Stimulated activated memory B cell treated with anti-CD40 and anti-IgM and Interleukin-4, amounts not matched to agents 10 μg/mL and 1 μg/mL and 100 μg/mL, for 72 hours (primary cell): ENCODE measurements at regions not wholly inside any gene's neighbourhood (a gene's known extent, or its start where the extent isn't known, plus 50 kb on each side); places are given as distances from the start of the nearest gene placed in this dataset.
"Not testable (repeated sequence)": the region's sequence is repeated elsewhere in the genome, so short reads cannot be mapped to it uniquely, and the experiment has no call there.

Experiments
- ATAC-seq: fragments of 150-1000 bp; cut with Tn5 transposase; 2 replicates; pipeline ENCODE4 v1.10.0; 2021
- H3K27ac Mint-ChIP-seq: one replicate; pipeline ENCODE4 v1.8.0; 2022; ENCODE audit warnings: mild to moderate bottlenecking, mixed read lengths
- H3K27me3 Mint-ChIP-seq: one replicate; pipeline ENCODE4 v1.8.0; 2022; ENCODE audit warnings: mixed read lengths
- H3K36me3 Mint-ChIP-seq: one replicate; pipeline ENCODE4 v1.8.0; 2022; ENCODE audit warnings: mixed read lengths
- H3K4me1 Mint-ChIP-seq: one replicate; pipeline ENCODE4 v1.8.0; 2022; ENCODE audit warnings: mixed read lengths
- H3K4me3 Mint-ChIP-seq: one replicate; pipeline ENCODE4 v1.8.0; 2022; ENCODE audit warnings: mild to moderate bottlenecking, moderate library complexity, mixed read lengths
- H3K9me3 Mint-ChIP-seq: one replicate; pipeline ENCODE4 v1.8.0; 2022; ENCODE audit warnings: mixed read lengths

- Mint-ChIP-seq H3K27ac (no peak overlapping the region), H3K4me1 (no peaks in the 10 kb centered on the region), H3K36me3 (no peaks in the 10 kb centered on the region), H3K4me3 (no peak overlapping the region), H3K27me3 (no peaks in the 10 kb centered on the region), H3K9me3 (peaks cover 3% of the 10 kb centered on the region)
- no peak for ATAC-seq
Observed at GRCh38 chr11:25596701-25597100, 735.2 kb upstream of the ANO3 start.

DNA sequence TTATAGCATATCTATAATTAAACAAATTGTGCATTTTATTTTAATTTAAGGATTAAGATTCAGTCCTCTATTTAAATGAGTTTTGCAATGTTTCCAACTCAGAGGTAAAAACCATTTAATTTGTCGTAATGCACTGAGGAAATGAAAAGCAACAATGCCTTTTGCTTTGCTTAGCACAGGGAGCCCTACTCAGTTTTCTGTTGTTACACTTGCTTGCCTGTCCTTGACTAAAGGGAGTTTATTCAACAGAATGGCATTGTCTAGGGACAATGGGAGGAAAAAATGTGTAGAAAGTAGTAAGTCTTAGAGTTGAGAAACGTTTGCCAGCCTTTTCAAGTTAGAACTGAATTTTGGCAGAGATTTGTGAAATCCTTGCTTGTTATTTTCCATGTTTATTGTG lies 734.2 kb upstream of the ANO3 start:
- Mint-ChIP-seq H3K4me1 (no peaks in the 10 kb centered on the region), H3K4me3 (no peak overlapping the region), H3K27ac (no peak overlapping the region), H3K9me3 (no peaks in the 10 kb centered on the region), H3K27me3 (no peaks in the 10 kb centered on the region), H3K36me3 (no peaks in the 10 kb centered on the region)
- ATAC-seq: no peak

GRCh38 chr11:25602149-25602548 lies 729.8 kb upstream of the ANO3 start:
- ATAC-seq: no peak
- H3K9me3 Mint-ChIP-seq: peaks cover 8% of the 10 kb centered on the region
- H3K4me3 Mint-ChIP-seq: no peak overlapping the region
- no peak overlapping the region for H3K27ac Mint-ChIP-seq
- no peaks in the 10 kb centered on the region for H3K4me1 Mint-ChIP-seq
- no peaks in the 10 kb centered on the region for H3K27me3 Mint-ChIP-seq
- H3K36me3 Mint-ChIP-seq: no peaks in the 10 kb centered on the region

GRCh38 chr11:25602959-25603358 lies 729.0 kb upstream of the ANO3 start:
- H3K27me3 Mint-ChIP-seq: no peaks in the 10 kb centered on the region
- H3K4me1 Mint-ChIP-seq: no peaks in the 10 kb centered on the region
- H3K9me3 Mint-ChIP-seq: peaks cover 16% of the 10 kb centered on the region
- no peak for ATAC-seq
- H3K27ac Mint-ChIP-seq: no peak overlapping the region
- H3K36me3 Mint-ChIP-seq: no peaks in the 10 kb centered on the region
- H3K4me3 Mint-ChIP-seq: no peak overlapping the region

DNA sequence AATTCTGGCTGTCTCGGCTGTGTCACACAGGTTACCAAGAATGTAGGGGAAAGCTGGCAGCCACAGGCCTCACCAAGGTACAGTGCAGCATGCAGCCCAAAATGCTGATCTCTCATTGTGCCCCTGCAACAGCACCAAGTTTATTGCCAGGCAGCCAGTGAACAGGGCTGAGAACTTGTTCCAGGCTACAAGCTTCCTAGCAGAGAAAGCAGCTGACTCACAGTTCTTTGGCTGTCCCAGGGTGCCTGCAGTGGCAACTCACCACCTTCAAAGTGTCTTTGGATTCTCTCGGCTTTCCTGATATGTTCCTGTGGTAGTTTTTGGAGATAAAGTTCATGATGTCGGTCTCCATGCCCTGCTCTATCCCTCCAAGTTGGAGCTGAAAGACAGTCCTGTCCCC lies 719.1 kb upstream of the ANO3 start:
- Mint-ChIP-seq H3K27ac (no peak overlapping the region), H3K4me1 (no peaks in the 10 kb centered on the region), H3K9me3 (peaks cover 5% of the 10 kb centered on the region), H3K4me3 (no peak overlapping the region), H3K27me3 (no peaks in the 10 kb centered on the region), H3K36me3 (no peaks in the 10 kb centered on the region)
- no peak for ATAC-seq

- H3K27ac Mint-ChIP-seq: no peak overlapping the region
- no peaks in the 10 kb centered on the region for H3K36me3 Mint-ChIP-seq
- peaks cover 4% of the 10 kb centered on the region for H3K9me3 Mint-ChIP-seq
- no peak for ATAC-seq
- no peaks in the 10 kb centered on the region for H3K27me3 Mint-ChIP-seq
- no peak overlapping the region for H3K4me3 Mint-ChIP-seq
- no peaks in the 10 kb centered on the region for H3K4me1 Mint-ChIP-seq
Observed at GRCh38 chr11:25613451-25613850, 718.5 kb upstream of the ANO3 start.

GRCh38 chr11:25613865-25614264 lies 718.1 kb upstream of the ANO3 start:
- Mint-ChIP-seq H3K9me3 (peaks cover 4% of the 10 kb centered on the region), H3K4me1 (no peaks in the 10 kb centered on the region), H3K36me3 (no peaks in the 10 kb centered on the region), H3K27me3 (no peaks in the 10 kb centered on the region), H3K4me3 (no peak overlapping the region), H3K27ac (no peak overlapping the region)
- ATAC-seq: no peak

DNA sequence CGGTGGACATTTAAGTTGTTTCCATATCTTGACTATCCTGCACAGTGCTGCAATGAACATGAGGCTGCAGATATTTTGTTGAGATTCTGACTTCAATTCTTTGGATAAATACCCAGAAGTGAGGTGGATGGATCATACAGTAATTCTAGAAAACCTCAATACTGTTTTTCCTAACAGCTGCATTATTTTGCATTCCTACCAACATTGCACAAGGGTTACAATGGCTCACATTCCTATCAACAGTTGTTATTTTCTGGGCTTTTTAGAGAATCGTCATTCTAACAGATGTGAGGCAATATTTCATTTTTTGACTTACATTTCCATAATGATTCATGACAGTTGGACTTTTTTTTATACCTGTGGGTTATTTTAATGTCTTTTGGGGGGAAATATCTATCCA lies 716.9 kb upstream of the ANO3 start:
- Mint-ChIP-seq H3K27ac (no peak overlapping the region), H3K4me3 (no peak overlapping the region), H3K4me1 (no peaks in the 10 kb centered on the region), H3K9me3 (peaks cover 4% of the 10 kb centered on the region), H3K27me3 (no peaks in the 10 kb centered on the region), H3K36me3 (no peaks in the 10 kb centered on the region)
- no peak for ATAC-seq

GRCh38 chr11:25615841-25616240 lies 716.1 kb upstream of the ANO3 start:
- no peak overlapping the region for H3K4me3 Mint-ChIP-seq
- no peaks in the 10 kb centered on the region for H3K27me3 Mint-ChIP-seq
- peaks cover 4% of the 10 kb centered on the region for H3K9me3 Mint-ChIP-seq
- H3K36me3 Mint-ChIP-seq: no peaks in the 10 kb centered on the region
- no peak overlapping the region for H3K27ac Mint-ChIP-seq
- ATAC-seq: no peak
- H3K4me1 Mint-ChIP-seq: no peaks in the 10 kb centered on the region

DNA sequence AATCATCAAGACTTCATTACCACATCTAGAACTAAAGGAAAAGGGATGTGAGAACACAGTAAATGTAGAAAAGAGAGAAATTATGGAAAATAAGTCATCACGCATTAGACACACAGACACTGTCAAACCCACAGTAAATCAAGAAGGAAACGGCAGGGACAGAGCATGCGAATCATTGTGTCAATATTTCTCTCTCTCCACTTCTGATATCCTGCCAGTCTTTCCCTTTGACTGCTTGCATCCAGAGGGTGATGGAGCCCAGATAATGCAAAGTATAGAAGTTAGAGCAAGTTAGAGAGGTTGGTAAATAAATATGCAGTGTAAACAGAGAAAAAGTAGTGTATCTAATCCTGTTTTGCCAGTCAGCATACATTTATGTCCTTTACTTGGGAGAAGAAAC lies 706.8 kb upstream of the ANO3 start:
- Mint-ChIP-seq H3K4me3 (no peak overlapping the region), H3K27ac (no peak overlapping the region), H3K4me1 (no peaks in the 10 kb centered on the region), H3K9me3 (peaks cover 6% of the 10 kb centered on the region), H3K27me3 (no peaks in the 10 kb centered on the region), H3K36me3 (no peaks in the 10 kb centered on the region)
- no peak for ATAC-seq

- ATAC-seq: no peak
- Mint-ChIP-seq H3K4me1 (no peaks in the 10 kb centered on the region), H3K36me3 (no peaks in the 10 kb centered on the region), H3K9me3 (peaks cover 3% of the 10 kb centered on the region), H3K27ac (no peak overlapping the region), H3K27me3 (no peaks in the 10 kb centered on the region), H3K4me3 (no peak overlapping the region)
Observed at GRCh38 chr11:25628030-25628429, 703.9 kb upstream of the ANO3 start.

DNA sequence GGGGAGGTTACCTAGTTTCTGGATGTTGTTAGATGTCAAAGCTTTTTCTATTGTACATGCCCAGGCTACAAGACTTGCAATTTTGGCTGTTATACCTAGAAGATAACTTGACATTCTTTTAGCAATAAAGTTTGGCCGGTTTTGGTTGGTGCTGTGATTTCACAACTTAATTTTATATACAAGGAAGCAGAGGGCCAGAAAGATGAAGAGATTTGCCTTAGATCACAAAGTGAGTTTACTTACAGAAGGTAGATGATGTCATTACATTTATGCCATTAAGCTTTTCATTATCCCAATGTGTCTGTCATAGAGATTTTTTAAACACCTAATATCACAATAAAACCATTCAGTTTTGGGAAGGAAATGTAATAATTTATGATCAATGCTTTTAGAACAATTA lies 698.7 kb upstream of the ANO3 start:
- Mint-ChIP-seq H3K9me3 (no peaks in the 10 kb centered on the region), H3K4me1 (no peaks in the 10 kb centered on the region), H3K4me3 (no peak overlapping the region), H3K36me3 (no peaks in the 10 kb centered on the region), H3K27me3 (no peaks in the 10 kb centered on the region), H3K27ac (no peak overlapping the region)
- ATAC-seq: no peak

GRCh38 chr11:25649220-25649619 lies 682.7 kb upstream of the ANO3 start:
- not testable (repeated sequence) for H3K9me3 Mint-ChIP-seq, H3K27ac Mint-ChIP-seq, H3K4me1 Mint-ChIP-seq, H3K27me3 Mint-ChIP-seq, ATAC-seq, H3K4me3 Mint-ChIP-seq, H3K36me3 Mint-ChIP-seq

GRCh38 chr11:25650319-25650718 lies 681.6 kb upstream of the ANO3 start:
- H3K27me3 Mint-ChIP-seq: no peaks in the 10 kb centered on the region
- H3K36me3 Mint-ChIP-seq: no peaks in the 10 kb centered on the region
- no peak overlapping the region for H3K27ac Mint-ChIP-seq
- no peaks in the 10 kb centered on the region for H3K4me1 Mint-ChIP-seq
- no peaks in the 10 kb centered on the region for H3K9me3 Mint-ChIP-seq
- no peak for ATAC-seq
- H3K4me3 Mint-ChIP-seq: no peak overlapping the region

- no peak overlapping the region for H3K27ac Mint-ChIP-seq
Observed at GRCh38 chr11:25655636-25656035, 676.3 kb upstream of the ANO3 start.

GRCh38 chr11:25658916-25659315 lies 673.0 kb upstream of the ANO3 start:
- no peak for ATAC-seq
- Mint-ChIP-seq H3K27me3 (no peaks in the 10 kb centered on the region), H3K9me3 (no peaks in the 10 kb centered on the region), H3K4me1 (no peaks in the 10 kb centered on the region), H3K27ac (no peak overlapping the region), H3K36me3 (no peaks in the 10 kb centered on the region), H3K4me3 (no peak overlapping the region)

More at GRCh38 chr11:25655636-25656035, 676.3 kb upstream of the ANO3 start:
- no peaks in the 10 kb centered on the region for H3K36me3 Mint-ChIP-seq
- no peak overlapping the region for H3K4me3 Mint-ChIP-seq
- H3K27me3 Mint-ChIP-seq: no peaks in the 10 kb centered on the region
- H3K4me1 Mint-ChIP-seq: no peaks in the 10 kb centered on the region
- H3K9me3 Mint-ChIP-seq: no peaks in the 10 kb centered on the region
- ATAC-seq: no peak

GRCh38 chr11:25659706-25660105 lies 672.2 kb upstream of the ANO3 start:
- Mint-ChIP-seq H3K4me3 (no peak overlapping the region), H3K4me1 (no peaks in the 10 kb centered on the region), H3K27ac (no peak overlapping the region), H3K27me3 (no peaks in the 10 kb centered on the region), H3K36me3 (no peaks in the 10 kb centered on the region), H3K9me3 (no peaks in the 10 kb centered on the region)
- ATAC-seq: no peak
